Loucy (cell line): ENCODE measurements at regions not wholly inside any gene's neighbourhood (a gene's known extent, or its start where the extent isn't known, plus 50 kb on each side); places are given as distances from the start of the nearest gene placed in this dataset.

ENCODE experiments used
- EZH2phosphoT487 ChIP-seq: fragments of 200-600 bp; IDR thresholded peaks from 2 replicates; pipeline ENCODE4 v1.6.1; 2018; ENCODE audit warnings: antibody characterized with exemption, mild to moderate bottlenecking, moderate library complexity, borderline replicate concordance
- TF ChIP-seq, protein P1 (sequence below): fragments of 200-600 bp; sonication (generic); conservative IDR thresholded peaks from 2 replicates; pipeline ENCODE4 v1.5.1; 2014; ENCODE audit warnings: mild to moderate bottlenecking, antibody characterized with exemption, low read length

GRCh38 chr14:53882684-53883083 lies 73.9 kb downstream of the BMP4 start:
- TF ChIP-seq, protein P1, sequence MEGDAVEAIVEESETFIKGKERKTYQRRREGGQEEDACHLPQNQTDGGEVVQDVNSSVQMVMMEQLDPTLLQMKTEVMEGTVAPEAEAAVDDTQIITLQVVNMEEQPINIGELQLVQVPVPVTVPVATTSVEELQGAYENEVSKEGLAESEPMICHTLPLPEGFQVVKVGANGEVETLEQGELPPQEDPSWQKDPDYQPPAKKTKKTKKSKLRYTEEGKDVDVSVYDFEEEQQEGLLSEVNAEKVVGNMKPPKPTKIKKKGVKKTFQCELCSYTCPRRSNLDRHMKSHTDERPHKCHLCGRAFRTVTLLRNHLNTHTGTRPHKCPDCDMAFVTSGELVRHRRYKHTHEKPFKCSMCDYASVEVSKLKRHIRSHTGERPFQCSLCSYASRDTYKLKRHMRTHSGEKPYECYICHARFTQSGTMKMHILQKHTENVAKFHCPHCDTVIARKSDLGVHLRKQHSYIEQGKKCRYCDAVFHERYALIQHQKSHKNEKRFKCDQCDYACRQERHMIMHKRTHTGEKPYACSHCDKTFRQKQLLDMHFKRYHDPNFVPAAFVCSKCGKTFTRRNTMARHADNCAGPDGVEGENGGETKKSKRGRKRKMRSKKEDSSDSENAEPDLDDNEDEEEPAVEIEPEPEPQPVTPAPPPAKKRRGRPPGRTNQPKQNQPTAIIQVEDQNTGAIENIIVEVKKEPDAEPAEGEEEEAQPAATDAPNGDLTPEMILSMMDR: no peak
- no peak for TF ChIP-seq EZH2phosphoT487
